ENCODE measurements at regions not wholly inside any gene's neighbourhood (a gene's known extent, or its start where the extent isn't known, plus 50 kb on each side); places are given as distances from the start of the nearest gene placed in this dataset.

DNA sequence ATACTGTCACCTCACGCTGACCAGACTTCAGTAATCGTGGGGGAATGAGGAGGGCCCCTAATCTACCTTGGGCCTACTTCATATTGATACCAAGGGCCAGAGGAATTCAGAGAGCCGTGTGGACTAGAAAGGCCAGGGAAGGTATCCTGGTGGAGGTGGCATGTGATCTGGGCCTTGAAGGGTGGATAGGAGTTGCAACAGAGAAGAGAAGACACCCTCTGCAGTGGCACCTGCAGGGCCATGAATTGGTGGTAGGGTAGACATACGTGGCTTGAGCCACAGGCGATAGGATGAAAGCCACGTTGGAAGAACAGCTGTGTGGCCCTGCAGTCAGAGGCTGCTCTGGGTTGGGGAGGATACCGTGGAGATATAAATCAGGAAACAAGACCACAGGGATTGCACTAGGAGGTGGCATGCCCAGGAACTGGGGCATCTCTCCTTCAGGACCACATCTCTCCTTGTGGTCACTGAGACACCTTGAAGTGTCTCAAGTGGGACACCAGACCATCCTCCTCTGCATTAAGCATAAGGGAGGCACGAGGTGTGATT is 141.4 kb downstream of the CYP26B1 start:
- TF ChIP-seq, protein P1, sequence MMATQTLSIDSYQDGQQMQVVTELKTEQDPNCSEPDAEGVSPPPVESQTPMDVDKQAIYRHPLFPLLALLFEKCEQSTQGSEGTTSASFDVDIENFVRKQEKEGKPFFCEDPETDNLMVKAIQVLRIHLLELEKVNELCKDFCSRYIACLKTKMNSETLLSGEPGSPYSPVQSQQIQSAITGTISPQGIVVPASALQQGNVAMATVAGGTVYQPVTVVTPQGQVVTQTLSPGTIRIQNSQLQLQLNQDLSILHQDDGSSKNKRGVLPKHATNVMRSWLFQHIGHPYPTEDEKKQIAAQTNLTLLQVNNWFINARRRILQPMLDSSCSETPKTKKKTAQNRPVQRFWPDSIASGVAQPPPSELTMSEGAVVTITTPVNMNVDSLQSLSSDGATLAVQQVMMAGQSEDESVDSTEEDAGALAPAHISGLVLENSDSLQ (IDR thresholded peaks at IDR 0.05): no peak
- TF ChIP-seq BHLHE40 (IDR thresholded peaks at IDR 0.05; ENCODE audit: borderline replicate concordance) (no peak), FOXM1 (IDR thresholded peaks at IDR 0.05; ENCODE audit: borderline replicate concordance) (no peak), LEF1 (IDR thresholded peaks at IDR 0.05; ENCODE audit: borderline replicate concordance) (no peak), ARNT (IDR thresholded peaks at IDR 0.05) (no peak), CTBP1 (IDR thresholded peaks at IDR 0.05; ENCODE audit: borderline replicate concordance) (no peak), SP1 (IDR thresholded peaks at IDR 0.05) (no peak), FOXK2 (IDR thresholded peaks at IDR 0.05) (no peak), FOXA1 (IDR thresholded peaks at IDR 0.05) (no peak), TARDBP (IDR thresholded peaks at IDR 0.05) (no peak), NFRKB (IDR thresholded peaks at IDR 0.05) (no peak), ELF4 (IDR thresholded peaks at IDR 0.05) (no peak), SUZ12 (IDR thresholded peaks at IDR 0.05) (no peak)

Measured in HEK293T (cell line).